ENCODE measurements at regions not wholly inside any gene's neighbourhood (a gene's known extent, or its start where the extent isn't known, plus 50 kb on each side); places are given as distances from the start of the nearest gene placed in this dataset.

- TF ChIP-seq EZH2 (IDR thresholded peaks at IDR 0.05; ENCODE audit: low read depth), result no peak
- TF ChIP-seq, protein P1, sequence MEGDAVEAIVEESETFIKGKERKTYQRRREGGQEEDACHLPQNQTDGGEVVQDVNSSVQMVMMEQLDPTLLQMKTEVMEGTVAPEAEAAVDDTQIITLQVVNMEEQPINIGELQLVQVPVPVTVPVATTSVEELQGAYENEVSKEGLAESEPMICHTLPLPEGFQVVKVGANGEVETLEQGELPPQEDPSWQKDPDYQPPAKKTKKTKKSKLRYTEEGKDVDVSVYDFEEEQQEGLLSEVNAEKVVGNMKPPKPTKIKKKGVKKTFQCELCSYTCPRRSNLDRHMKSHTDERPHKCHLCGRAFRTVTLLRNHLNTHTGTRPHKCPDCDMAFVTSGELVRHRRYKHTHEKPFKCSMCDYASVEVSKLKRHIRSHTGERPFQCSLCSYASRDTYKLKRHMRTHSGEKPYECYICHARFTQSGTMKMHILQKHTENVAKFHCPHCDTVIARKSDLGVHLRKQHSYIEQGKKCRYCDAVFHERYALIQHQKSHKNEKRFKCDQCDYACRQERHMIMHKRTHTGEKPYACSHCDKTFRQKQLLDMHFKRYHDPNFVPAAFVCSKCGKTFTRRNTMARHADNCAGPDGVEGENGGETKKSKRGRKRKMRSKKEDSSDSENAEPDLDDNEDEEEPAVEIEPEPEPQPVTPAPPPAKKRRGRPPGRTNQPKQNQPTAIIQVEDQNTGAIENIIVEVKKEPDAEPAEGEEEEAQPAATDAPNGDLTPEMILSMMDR (conservative IDR thresholded peaks at IDR 0.05), result no peak
- H3F3A ChIP-seq (ENCODE audit: insufficient read depth, low read depth), result no peaks in the 10 kb centered on the region
- BruUV-seq (replicated peaks), result no TSS peak
- DNase-seq, result no peak
- no peaks in the 10 kb centered on the region for H3K79me2 ChIP-seq (ENCODE audit: low read depth)
- intact Hi-C loops (cut with micrococcal nuclease; ENCODE audit: unreplicated experiment), result no loop called here
- H3K4me3 ChIP-seq, result no peak overlapping the region
- ChIA-PET POLR2A (ENCODE audit: unreplicated experiment) (no interaction called here), CTCF (no interaction called here)
- no peaks in the 10 kb centered on the region for H3K9me3 ChIP-seq (ENCODE audit: insufficient read depth, low read depth)
- H3K27ac ChIP-seq, result no peak overlapping the region
- no peaks in the 10 kb centered on the region for H4K20me1 ChIP-seq (ENCODE audit: insufficient read depth)
- H3K36me3 ChIP-seq (ENCODE audit: low read depth), result no peaks in the 10 kb centered on the region
- no peak overlapping the region for H3K4me2 ChIP-seq
- H3K4me1 ChIP-seq (replicated peaks; ENCODE audit: insufficient read depth), result no peaks in the 10 kb centered on the region
- H2AFZ ChIP-seq, result no peak overlapping the region
- no peaks in the 10 kb centered on the region for H3K9me2 ChIP-seq (ENCODE audit: insufficient read depth)
- H3K27me3 ChIP-seq (ENCODE audit: insufficient read depth, low read depth), result peaks cover 9% of the 10 kb centered on the region; the same call in 1 of the 2 replicates
Measured at GRCh38 chr10:78584681-78585080, 484.1 kb upstream of the ZMIZ1 start.

DNA sequence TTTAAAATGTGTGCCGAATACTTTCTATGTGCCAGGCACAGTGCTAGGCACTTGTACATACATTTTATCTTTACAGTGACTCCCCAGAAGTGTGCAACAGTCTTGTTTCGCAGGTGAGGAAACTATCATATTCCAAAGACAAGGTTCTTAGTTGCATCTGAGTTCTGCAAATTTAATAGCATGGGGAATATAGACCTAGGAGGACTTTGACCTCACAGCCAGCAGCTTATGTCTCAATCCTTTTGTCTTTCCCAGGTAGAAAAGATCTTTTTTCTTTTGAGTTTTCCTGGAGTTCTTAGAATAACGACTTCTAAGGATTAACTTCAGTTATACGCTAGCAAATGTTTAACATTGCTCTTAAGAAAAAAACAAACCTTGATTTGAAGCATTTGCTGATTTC lies 482.8 kb upstream of the ZMIZ1 start:
- H3K4me3 ChIP-seq, result no peak overlapping the region
- H3K27ac ChIP-seq, result no peak overlapping the region
- BruUV-seq (replicated peaks), result no TSS peak
- H3K79me2 ChIP-seq (ENCODE audit: low read depth), result no peaks in the 10 kb centered on the region
- H3K4me1 ChIP-seq (replicated peaks; ENCODE audit: insufficient read depth), result no peaks in the 10 kb centered on the region
- no peaks in the 10 kb centered on the region for H3K36me3 ChIP-seq (ENCODE audit: low read depth)
- no peak for TF ChIP-seq EZH2 (IDR thresholded peaks at IDR 0.05; ENCODE audit: low read depth)
- TF ChIP-seq, protein P1 (conservative IDR thresholded peaks at IDR 0.05), result no peak
- H2AFZ ChIP-seq, result no peak overlapping the region
- intact Hi-C loops (cut with micrococcal nuclease; ENCODE audit: unreplicated experiment), result no loop called here
- ChIA-PET POLR2A (ENCODE audit: unreplicated experiment) (no interaction called here), CTCF (interaction anchor here (0.6 kb wide), 1 partner anchor 609 kb away, joined by 5 read pairs; no protein-coding TSS in a partner anchor)
- no peak for DNase-seq
- no peak overlapping the region for H3K4me2 ChIP-seq
- no peaks in the 10 kb centered on the region for H3K9me2 ChIP-seq (ENCODE audit: insufficient read depth)
- no peaks in the 10 kb centered on the region for H4K20me1 ChIP-seq (ENCODE audit: insufficient read depth)
- no peaks in the 10 kb centered on the region for H3K9me3 ChIP-seq (ENCODE audit: insufficient read depth, low read depth)
- peaks cover 9% of the 10 kb centered on the region; the same call in 1 of the 2 replicates for H3K27me3 ChIP-seq (ENCODE audit: insufficient read depth, low read depth)
- H3F3A ChIP-seq (ENCODE audit: insufficient read depth, low read depth), result no peaks in the 10 kb centered on the region

DNA sequence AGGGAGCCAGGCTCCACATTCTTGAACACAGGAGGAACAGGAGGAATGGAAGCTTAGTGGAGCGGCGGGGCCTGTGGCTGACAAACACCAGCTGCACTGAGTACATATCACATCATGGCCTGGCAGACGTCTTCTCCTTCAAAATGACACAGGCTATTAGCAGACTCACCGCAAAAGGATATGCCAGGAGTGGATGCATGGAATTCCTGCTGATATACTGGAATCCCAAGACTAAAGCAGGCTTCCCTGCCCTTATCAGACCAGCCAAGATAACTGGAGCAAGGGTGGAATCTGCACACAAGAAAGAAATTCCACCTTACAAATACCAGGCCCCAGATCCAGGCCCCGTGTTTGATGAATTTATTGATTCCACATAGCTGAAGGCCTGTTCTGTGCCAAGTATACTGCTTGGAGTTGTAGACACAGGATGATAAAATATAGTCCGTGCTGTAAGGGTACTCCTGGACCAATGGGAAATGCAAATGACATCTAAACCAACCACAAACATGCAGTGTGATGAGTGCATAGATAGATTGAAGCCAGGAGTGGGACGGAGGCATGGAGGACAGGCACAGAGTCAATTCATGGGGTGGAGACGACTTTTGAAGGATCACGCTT lies 480.5 kb upstream of the ZMIZ1 start:
- H3K4me3 ChIP-seq, result no peak overlapping the region
- peaks cover 9% of the 10 kb centered on the region; the same call in 1 of the 2 replicates for H3K27me3 ChIP-seq (ENCODE audit: insufficient read depth, low read depth)
- no peak for TF ChIP-seq EZH2 (IDR thresholded peaks at IDR 0.05; ENCODE audit: low read depth)
- TF ChIP-seq, protein P1 (conservative IDR thresholded peaks at IDR 0.05), result no peak
- POLR2A ChIA-PET (ENCODE audit: unreplicated experiment), result no interaction called here
- no peak for DNase-seq
- no peaks in the 10 kb centered on the region for H3K36me3 ChIP-seq (ENCODE audit: low read depth)
- H3K9me2 ChIP-seq (ENCODE audit: insufficient read depth), result no peaks in the 10 kb centered on the region
- no peak overlapping the region for H3K27ac ChIP-seq
- no TSS peak for BruUV-seq (replicated peaks)
- CTCF ChIA-PET, result no interaction called here
- H2AFZ ChIP-seq, result no peak overlapping the region
- H3K79me2 ChIP-seq (ENCODE audit: low read depth), result no peaks in the 10 kb centered on the region
- H4K20me1 ChIP-seq (ENCODE audit: insufficient read depth), result no peaks in the 10 kb centered on the region
- H3K4me1 ChIP-seq (replicated peaks; ENCODE audit: insufficient read depth), result no peaks in the 10 kb centered on the region
- intact Hi-C loops (cut with micrococcal nuclease; ENCODE audit: unreplicated experiment), result no loop called here
- H3K9me3 ChIP-seq (ENCODE audit: insufficient read depth, low read depth), result no peaks in the 10 kb centered on the region
- H3K4me2 ChIP-seq, result no peak overlapping the region
- H3F3A ChIP-seq (ENCODE audit: insufficient read depth, low read depth), result no peaks in the 10 kb centered on the region

Measured in PC-9 (cell line).